Omental fat pad (tissue), 3 donors: ENCODE measurements at regions not wholly inside any gene's neighbourhood (a gene's known extent, or its start where the extent isn't known, plus 50 kb on each side); places are given as distances from the start of the nearest gene placed in this dataset.

Experiments used
- ATAC-seq: fragments of 150-250 bp; one replicate; pipeline ENCODE4 v1.9.1; 2016; ENCODE audit warnings: mild to moderate bottlenecking, moderate library complexity; ENCODE audit not compliant: low FRiP score
- DNase-seq: peaks from one replicate; pipeline ENCODE4 v3.0.0-alpha.2; 2019; ENCODE audit warnings: low spot score
- TF ChIP-seq, protein P1 (sequence below), 3 donors: fragments of 450-650 bp; IDR thresholded peaks; one replicate each; pipeline ENCODE4 v1.5.1; 2016 to 2017; ENCODE audit warnings: antibody characterized with exemption in 3 of 3, mild to moderate bottlenecking in 3 of 3, moderate library complexity in 2 of 3

DNA sequence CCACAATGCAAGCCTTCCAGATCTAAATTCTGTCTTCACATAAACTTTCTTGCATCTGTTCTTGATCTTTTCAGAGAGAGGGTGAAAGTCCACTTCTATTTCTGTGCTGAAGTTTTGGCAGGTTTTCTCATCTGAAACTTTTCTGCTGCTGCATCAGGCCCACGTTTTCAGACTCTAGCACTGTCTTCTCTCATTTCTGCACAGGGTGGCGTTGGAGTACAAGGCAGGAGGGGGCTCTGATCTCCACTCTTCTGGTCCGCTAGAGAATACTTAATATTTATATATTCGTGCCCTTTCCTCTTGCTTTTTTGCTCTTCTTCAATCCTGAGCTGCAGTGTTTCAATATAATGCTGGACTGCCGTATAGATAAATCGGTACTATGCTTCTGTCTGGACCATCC lies 204.0 kb upstream of the PRDM9 start:
- ATAC-seq (no peak), DNase-seq (no peak)
- TF ChIP-seq, protein P1, sequence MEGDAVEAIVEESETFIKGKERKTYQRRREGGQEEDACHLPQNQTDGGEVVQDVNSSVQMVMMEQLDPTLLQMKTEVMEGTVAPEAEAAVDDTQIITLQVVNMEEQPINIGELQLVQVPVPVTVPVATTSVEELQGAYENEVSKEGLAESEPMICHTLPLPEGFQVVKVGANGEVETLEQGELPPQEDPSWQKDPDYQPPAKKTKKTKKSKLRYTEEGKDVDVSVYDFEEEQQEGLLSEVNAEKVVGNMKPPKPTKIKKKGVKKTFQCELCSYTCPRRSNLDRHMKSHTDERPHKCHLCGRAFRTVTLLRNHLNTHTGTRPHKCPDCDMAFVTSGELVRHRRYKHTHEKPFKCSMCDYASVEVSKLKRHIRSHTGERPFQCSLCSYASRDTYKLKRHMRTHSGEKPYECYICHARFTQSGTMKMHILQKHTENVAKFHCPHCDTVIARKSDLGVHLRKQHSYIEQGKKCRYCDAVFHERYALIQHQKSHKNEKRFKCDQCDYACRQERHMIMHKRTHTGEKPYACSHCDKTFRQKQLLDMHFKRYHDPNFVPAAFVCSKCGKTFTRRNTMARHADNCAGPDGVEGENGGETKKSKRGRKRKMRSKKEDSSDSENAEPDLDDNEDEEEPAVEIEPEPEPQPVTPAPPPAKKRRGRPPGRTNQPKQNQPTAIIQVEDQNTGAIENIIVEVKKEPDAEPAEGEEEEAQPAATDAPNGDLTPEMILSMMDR (IDR thresholded peaks at IDR 0.05) = no peak

DNA sequence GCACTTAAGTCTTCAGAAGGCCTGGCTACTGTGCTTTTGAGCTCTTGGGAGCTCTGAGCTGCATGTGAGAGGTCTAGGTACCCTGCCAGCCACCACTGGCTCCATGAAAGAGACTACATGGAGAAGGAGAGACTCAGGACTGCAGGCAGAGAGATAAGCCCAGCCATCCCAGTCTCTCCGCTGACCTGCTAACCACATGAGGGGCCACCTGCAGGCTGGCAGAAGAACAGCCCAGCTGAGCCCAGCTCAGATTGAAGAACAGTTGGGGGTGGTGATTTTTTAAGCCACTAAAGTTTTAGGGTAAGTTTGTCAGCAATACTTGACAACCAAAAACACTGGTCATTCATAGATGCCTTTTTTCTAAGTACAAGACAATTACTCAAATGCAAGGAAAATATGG lies 205.0 kb upstream of the PRDM9 start:
- ATAC-seq = no peak
- TF ChIP-seq, protein P1 (IDR thresholded peaks at IDR 0.05) = no peak
- no peak for DNase-seq

GRCh38 chr5:23289162-23289561 lies 218.2 kb upstream of the PRDM9 start:
- TF ChIP-seq, protein P1 (IDR thresholded peaks at IDR 0.05) = no peak
- DNase-seq = no peak
- ATAC-seq = no peak

GRCh38 chr5:23284656-23285055 lies 222.8 kb upstream of the PRDM9 start:
- TF ChIP-seq, protein P1 (IDR thresholded peaks at IDR 0.05) = no peak
- no peak for DNase-seq
- no peak for ATAC-seq

DNA sequence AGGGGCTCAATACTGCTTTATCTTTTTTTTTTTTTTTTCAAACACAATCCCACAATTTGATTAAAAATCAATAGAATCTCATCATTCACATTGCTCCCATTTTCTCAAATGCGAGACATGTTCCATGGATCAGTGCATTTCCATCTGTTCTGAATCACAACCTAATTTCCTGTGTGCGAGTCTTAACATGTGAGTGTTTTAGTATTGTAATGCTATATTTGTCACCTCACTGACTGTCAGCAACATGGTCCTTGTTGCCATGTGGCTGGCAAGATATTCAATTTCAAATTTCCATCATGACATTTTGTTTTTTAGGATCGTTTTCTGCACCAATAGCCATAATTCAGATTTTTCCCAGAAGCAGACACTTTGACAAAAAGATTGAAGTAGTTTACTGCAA lies 233.2 kb upstream of the PRDM9 start:
- DNase-seq (no peak), ATAC-seq (no peak)
- TF ChIP-seq, protein P1 (IDR thresholded peaks at IDR 0.05) = no peak

DNA sequence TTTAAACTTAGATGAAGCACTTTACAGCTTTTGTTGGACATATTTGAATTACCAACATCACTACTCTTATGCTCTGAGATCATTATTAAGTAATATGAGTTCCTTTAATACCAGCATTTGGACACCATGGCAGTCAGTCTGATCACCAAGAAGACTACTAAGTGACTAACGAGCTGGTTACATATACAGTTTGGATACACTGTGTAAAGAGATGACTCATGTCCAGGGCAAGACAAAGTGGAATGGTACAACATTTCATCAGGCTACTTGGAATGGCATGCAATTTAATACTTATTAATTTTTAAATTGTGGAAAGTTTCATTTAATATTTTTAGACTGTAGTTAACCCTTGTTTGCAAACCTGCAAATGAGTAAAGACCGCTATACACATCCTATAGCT lies 237.4 kb upstream of the PRDM9 start:
- TF ChIP-seq, protein P1 (IDR thresholded peaks at IDR 0.05) = no peak
- ATAC-seq = no peak
- DNase-seq = no peak

DNA sequence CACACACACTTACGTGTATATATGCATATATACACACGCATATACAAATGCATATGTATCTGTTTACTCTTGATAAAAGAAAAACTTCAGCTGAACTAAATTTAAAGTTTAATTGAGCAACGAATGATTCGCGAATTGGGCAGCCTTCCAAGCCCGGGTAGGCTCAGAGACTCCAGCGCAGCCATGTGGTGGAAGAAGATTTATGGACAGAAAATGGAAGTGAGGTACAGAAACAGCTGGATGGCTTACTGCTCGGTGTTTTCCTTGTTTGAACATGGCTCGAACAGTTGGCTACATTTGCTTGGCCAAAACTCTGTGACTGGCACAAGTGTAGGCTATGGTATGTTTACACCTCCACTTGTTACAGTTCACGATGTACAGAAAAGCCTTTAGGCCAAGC lies 239.3 kb upstream of the PRDM9 start:
- TF ChIP-seq, protein P1 (IDR thresholded peaks at IDR 0.05) = no peak
- ATAC-seq (no peak), DNase-seq (no peak)
